ENCODE measurements at regions not wholly inside any gene's neighbourhood (a gene's known extent, or its start where the extent isn't known, plus 50 kb on each side); places are given as distances from the start of the nearest gene placed in this dataset.

- TF ChIP-seq GATA2 (IDR thresholded peaks at IDR 0.05; ENCODE audit: low read depth, low read length) = no peak
- no peak for TF ChIP-seq GATA3 (IDR thresholded peaks at IDR 0.05; ENCODE audit: low read depth, low read length)
These were observed 318.1 kb upstream of the FAM78B start for GRCh38 chr1:166484871-166485270.
